OCI-LY3 (cell line): ENCODE measurements at regions not wholly inside any gene's neighbourhood (a gene's known extent, or its start where the extent isn't known, plus 50 kb on each side); places are given as distances from the start of the nearest gene placed in this dataset.

Experiments
- EZH2phosphoT487 ChIP-seq: fragments of 200-600 bp; shearing (Covaris generic); IDR thresholded peaks from 2 replicates; pipeline ENCODE4 v1.6.1; 2018; ENCODE audit warnings: antibody characterized with exemption, mixed run types, low read depth
- TF ChIP-seq, protein P1 (sequence below): fragments of 200-600, 300-600 bp; sonication (generic); IDR thresholded peaks from 2 replicates; pipeline ENCODE4 v1.5.1; 2014; ENCODE audit warnings: antibody characterized with exemption, low read length, low read depth

DNA sequence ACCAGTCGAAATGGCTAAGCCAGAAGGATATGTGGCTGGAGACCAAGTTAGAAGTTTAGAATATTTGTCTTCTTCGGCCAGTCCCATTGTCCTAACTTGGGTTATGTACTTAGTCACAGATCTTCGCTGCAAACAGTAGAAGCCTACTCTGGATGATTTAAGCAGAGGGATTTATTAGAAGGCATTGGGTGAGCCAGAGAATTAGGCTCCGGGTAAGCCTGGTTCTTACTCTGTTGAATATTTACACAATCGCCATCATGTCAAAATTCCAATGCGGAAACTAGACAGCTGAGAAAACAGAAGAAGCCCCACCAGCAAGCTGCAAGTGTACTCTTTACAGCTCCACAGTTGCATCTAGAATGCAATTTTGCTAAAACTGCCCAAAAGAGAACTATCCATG lies 276.6 kb downstream of the CMPK2 start:
- TF ChIP-seq, protein P1, sequence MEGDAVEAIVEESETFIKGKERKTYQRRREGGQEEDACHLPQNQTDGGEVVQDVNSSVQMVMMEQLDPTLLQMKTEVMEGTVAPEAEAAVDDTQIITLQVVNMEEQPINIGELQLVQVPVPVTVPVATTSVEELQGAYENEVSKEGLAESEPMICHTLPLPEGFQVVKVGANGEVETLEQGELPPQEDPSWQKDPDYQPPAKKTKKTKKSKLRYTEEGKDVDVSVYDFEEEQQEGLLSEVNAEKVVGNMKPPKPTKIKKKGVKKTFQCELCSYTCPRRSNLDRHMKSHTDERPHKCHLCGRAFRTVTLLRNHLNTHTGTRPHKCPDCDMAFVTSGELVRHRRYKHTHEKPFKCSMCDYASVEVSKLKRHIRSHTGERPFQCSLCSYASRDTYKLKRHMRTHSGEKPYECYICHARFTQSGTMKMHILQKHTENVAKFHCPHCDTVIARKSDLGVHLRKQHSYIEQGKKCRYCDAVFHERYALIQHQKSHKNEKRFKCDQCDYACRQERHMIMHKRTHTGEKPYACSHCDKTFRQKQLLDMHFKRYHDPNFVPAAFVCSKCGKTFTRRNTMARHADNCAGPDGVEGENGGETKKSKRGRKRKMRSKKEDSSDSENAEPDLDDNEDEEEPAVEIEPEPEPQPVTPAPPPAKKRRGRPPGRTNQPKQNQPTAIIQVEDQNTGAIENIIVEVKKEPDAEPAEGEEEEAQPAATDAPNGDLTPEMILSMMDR = no peak
- no peak for TF ChIP-seq EZH2phosphoT487
